HG03469 (cell line): ENCODE measurements at regions not wholly inside any gene's neighbourhood (a gene's known extent, or its start where the extent isn't known, plus 50 kb on each side); places are given as distances from the start of the nearest gene placed in this dataset.

Experiments used
- ATAC-seq: cut with Tn5 transposase; IDR thresholded peaks from one replicate; pipeline ENCODE4 v1.9.1; 2021; ENCODE audit warnings: mild to moderate bottlenecking, moderate library complexity, moderate number of reproducible peaks; ENCODE audit not compliant: unreplicated experiment

- peak; percentile 88 for ATAC-seq
These were observed 51.1 kb upstream of the UNC5C start for GRCh38 chr4:95599777-95600400.
